ENCODE measurements at regions not wholly inside any gene's neighbourhood (a gene's known extent, or its start where the extent isn't known, plus 50 kb on each side); places are given as distances from the start of the nearest gene placed in this dataset.

- Mint-ChIP-seq H3K27ac (ENCODE audit: unreplicated experiment) (no peak overlapping the region), H3K4me1 (peaks cover 6% of the 10 kb centered on the region), H3K27me3 (ENCODE audit: low read depth) (no peaks in the 10 kb centered on the region), H3K4me3 (no peak overlapping the region), H3K36me3 (ENCODE audit: low read depth) (no peaks in the 10 kb centered on the region), H3K9me3 (no peaks in the 10 kb centered on the region)
- no peak for DNase-seq (ENCODE audit: low read depth, low spot score)
- no peak for TF ChIP-seq CTCF (conservative IDR thresholded peaks at IDR 0.05)
These were observed 51.1 kb upstream of the UNC5C start for GRCh38 chr4:95599777-95600400.
